Cardiac septum (tissue), 1 donor: ENCODE measurements at regions not wholly inside any gene's neighbourhood (a gene's known extent, or its start where the extent isn't known, plus 50 kb on each side); places are given as distances from the start of the nearest gene placed in this dataset.

Source experiments
- DNase-seq: peaks from one replicate; pipeline ENCODE4 v3.0.0-alpha.2; 2020; ENCODE audit warnings: low spot score
- intact Hi-C: fragments of 100-400 bp; cut with DNase I; formaldehyde crosslinking; loops from one replicate; pipeline ENCODE4 v1.14.0; 2022
- donor health status: DM: no; HTN: no; CAD: no.

GRCh38 chr4:153074936-153075630, 129.2 kb upstream of the TRIM2 start:
- no peak for DNase-seq
- intact Hi-C loops = no loop called here

- intact Hi-C loops = no loop called here
These were observed 128.3 kb upstream of the TRIM2 start for GRCh38 chr4:153075836-153076518.

DNA sequence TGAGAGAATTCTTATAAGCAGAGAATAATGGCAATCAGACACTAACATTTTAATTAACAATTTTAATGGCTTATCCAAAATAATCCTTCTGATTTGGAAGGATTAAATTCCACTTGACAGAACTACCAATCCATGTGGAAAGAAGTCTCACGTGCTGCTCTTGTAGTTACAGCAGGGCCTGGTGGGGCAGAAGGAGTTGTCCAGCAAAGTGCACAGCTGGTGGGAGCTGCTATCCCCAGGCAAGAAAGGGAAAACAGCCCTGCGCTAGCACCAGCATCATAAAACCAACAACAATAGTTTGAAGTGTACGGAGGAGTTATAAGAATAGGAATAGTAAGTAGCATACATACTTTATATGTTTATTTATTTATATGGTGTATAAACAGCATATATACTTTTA, 127.4 kb upstream of the TRIM2 start:
- intact Hi-C loops = no loop called here
- DNase-seq = no peak

More at GRCh38 chr4:153075836-153076518, 128.3 kb upstream of the TRIM2 start:
- no peak for DNase-seq

- DNase-seq = no peak
These were observed 124.3 kb upstream of the TRIM2 start for GRCh38 chr4:153079857-153080391.

DNA sequence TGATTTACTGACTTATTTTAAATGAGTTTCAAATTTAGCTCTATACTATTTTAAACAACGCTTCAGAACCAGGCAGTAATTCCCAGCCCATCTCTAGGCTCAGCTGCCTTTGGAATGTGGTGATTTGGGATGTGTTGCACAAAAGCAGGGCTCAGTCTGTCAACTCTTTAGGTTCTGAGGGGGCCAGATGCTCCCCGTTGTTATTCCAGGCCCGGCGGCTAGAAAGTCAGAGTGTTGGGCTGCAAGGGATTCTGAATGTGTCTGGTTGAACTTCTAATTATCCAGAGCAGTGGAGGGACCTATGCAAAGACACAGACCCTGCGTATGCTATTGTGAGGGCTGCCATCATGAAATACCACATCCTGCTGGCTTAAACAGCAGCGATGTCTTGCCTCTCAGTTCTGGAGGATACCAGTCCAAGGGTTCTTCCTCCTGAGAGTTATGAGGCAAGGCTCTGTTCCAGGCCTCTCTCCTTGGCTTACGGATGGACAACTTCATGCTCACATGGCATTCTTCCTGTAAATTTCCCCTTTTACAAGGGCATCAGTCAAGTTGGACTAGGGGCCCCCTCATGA, 123.2 kb upstream of the TRIM2 start:
- DNase-seq = no peak
- intact Hi-C loops = no loop called here

More at GRCh38 chr4:153079857-153080391, 124.3 kb upstream of the TRIM2 start:
- intact Hi-C loops = no loop called here

DNA sequence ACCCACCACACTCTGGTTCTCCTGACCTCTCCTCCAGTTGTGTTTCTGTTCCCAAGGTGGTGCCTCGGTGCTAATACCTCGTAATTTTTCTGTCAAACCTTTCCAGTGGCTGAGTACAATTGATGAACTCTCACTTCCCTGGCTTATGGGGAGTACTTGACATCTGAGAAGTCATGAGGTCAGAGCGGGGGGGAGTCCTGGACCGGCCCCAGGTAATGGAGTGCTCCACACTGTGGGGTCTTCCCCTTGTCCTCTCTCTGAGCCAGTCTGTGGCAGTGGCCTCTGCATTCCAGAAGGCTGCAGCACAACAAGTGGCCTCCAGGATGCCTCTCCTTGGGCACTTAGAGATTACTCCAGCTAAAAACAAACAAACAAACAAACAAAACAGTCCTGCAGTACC, 122.5 kb upstream of the TRIM2 start:
- no peak for DNase-seq
- intact Hi-C loops = no loop called here

DNA sequence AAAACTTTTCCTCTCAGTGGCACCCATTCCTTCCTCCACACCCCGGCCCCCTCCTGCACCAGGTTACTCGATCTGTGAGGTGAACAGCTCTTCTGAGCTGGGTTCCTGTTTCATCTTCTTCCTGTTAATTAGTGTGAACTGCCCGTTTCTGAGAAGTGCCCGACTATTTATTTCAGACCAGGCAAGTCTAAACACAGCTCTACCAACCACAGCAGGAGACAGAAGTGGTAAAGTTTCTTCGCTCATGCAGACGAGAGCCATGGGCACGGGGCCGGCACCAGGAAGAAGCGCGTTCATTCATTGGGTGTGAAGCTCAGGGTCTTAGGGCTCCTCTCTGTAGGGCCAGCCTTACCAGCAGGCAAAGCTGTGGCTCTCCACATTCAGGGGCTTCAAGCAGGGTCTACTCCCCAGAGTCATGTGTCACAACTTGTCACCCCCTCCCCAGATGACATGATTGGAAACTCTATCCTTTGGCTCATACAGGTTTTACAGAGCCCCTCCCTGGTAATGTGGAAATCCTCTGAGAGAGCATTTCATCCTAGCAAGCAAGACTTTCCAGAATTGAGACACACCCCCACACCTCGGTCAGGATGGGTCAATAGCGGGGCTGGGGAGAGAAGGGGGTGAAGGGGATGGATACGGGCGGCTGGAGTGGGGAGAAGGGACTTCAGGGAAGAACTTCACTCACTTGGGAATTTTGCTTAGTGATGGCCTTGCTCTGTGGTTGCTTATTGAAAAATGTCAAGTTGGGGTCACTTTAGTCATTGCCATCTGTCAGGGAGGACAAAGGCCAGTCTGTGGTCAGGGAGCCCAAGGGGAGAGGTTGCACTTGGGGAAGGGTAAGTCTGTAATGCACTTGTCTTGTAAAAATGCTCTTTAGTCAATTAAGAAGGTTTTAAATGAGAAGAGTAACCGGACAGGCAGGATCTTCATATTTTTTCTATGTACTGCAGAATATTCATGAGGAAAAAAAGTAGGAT, 121.6 kb upstream of the TRIM2 start:
- intact Hi-C loops = no loop called here
- DNase-seq = no peak

- intact Hi-C loops = no loop called here
- DNase-seq = no peak
These were observed 120.7 kb upstream of the TRIM2 start for GRCh38 chr4:153083447-153083947.

- intact Hi-C loops = loop anchor here (2.0 kb wide), 2 partner anchors 42 to 236 kb away; no protein-coding TSS in a partner anchor
- DNase-seq = no peak
These were observed 119.8 kb upstream of the TRIM2 start for GRCh38 chr4:153084224-153084979.

DNA sequence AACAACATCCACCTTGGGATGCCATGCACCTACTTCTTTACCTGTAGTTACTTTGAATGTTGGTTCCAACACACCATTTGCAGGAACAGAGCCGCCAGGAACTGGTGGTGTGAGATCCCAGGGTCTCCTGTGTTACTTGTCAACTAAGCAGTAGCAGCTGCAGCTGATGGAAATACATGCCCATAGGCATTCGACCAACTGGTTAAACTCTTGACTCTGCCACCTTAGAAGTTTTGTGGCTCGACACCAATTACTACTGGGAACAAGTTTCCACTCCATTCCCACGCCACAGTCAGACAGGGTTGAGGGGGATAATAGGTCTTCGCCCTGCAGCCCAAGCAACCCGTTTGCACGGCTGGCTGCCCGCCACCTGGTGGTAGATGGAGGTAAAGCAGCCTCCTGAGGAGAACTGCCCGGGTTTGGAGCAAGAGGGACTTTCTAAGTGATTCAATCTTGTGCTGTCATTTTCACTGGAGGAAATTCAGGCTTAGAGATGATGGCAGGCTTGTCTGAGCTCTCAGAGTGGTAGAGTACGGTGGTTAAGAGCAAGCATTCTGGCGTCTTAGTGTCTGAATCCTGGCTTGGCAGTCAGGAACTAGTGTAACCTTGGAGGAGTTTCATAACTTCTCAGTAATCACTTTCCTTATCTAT, 119.1 kb upstream of the TRIM2 start:
- peak; percentile 85 for DNase-seq
- intact Hi-C loops = loop anchor here (2.0 kb wide), 2 partner anchors 42 to 236 kb away; no protein-coding TSS in a partner anchor

DNA sequence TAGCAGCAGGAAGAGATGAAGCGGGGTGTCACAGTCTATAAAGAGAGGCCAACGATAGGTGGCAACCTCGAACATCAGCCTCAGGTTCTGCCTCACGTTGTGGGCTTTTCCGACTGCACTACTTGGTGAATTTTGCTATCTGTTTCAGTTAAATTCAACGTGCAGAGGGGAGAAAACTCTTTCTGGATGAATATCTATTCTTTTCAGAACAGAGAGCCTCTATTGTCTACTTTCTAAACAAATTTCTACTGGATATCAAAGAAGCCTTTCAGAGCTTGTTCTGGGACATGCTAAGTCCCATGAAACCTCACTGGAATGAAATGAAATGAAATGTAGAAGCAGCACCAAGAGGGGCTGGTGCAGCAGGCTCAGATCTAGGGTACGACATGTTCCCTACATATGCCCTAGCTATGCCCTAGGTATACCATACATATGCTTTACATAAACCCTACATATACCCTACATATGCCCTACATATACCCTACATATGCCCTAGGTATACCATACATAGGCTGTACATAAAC, 116.5 kb upstream of the TRIM2 start:
- intact Hi-C loops = no loop called here
- DNase-seq = no peak

GRCh38 chr4:153089742-153090141, 114.5 kb upstream of the TRIM2 start:
- DNase-seq = no peak
- intact Hi-C loops = no loop called here

- no peak for DNase-seq
- intact Hi-C loops = no loop called here
These were observed 114.1 kb upstream of the TRIM2 start for GRCh38 chr4:153090181-153090580.

GRCh38 chr4:153090670-153091385, 113.4 kb upstream of the TRIM2 start:
- DNase-seq = no peak
- intact Hi-C loops = no loop called here

- DNase-seq = no peak
These were observed 110.8 kb upstream of the TRIM2 start for GRCh38 chr4:153093396-153093795.

DNA sequence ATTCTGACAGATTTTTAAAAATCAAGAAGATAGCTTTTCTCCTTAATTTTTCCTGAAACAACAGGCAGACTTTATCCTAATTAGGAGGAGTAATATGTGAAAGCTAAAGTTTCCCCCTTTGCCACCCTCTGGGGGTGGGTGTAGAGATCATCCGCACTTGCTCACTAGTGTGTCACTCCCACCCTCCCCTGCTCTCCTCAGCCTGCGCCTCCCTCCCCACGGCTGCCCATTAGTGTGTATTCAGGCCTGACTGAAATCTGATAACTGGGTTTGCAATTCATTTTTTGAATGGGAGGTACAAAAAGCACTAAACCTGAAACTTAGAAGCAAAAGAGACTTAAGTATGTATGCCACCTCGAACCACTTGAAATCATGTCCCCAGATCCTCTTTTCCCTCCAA, 110.4 kb upstream of the TRIM2 start:
- intact Hi-C loops = no loop called here
- no peak for DNase-seq

More at GRCh38 chr4:153093396-153093795, 110.8 kb upstream of the TRIM2 start:
- intact Hi-C loops = no loop called here

DNA sequence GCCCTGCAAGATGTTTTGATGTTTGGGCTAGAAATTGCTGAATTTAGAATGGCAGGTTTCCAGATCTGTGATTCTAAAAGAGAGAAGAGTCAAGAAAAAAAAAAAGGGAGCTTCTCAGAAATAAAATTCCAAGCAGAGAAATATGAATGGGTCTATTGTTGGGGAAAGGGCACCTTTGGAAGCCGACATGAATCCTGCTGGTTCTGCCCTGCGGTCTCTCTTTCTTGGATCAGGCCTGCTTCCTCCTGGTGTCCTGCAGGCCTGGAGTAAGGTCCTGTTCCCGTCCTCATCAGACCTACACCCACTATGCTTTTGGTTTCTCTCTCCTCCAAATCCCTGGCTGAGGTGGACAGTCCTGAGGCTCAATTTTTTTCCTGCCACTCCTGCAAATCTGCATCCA, 109.8 kb upstream of the TRIM2 start:
- no peak for DNase-seq
- intact Hi-C loops = no loop called here
